SK-N-SH (cell line): ENCODE measurements at regions not wholly inside any gene's neighbourhood (a gene's known extent, or its start where the extent isn't known, plus 50 kb on each side); places are given as distances from the start of the nearest gene placed in this dataset.

Source experiments
- CTCF ChIA-PET: fragments of 300-600, 350-600 bp; formaldehyde crosslinking; extraction: SDS; loops from one replicate; lab custom pipeline; 2021; lab: Yijun Ruan, JAX
- POLR2A ChIA-PET: fragments of 350-600 bp; sonication (Branson Sonifier 250); formaldehyde crosslinking; extraction: SDS; loops from one replicate; lab custom pipeline; 2020; ENCODE audit warnings: antibody characterized with exemption, inconsistent platforms; lab: Yijun Ruan, JAX
- DNase-seq: peaks from one replicate; pipeline ENCODE4 v3.0.0; 2012
- H2AFZ ChIP-seq: fragments of 200-600 bp; sonication (generic); 2 replicates; pipeline ENCODE4 v1.8.1; 2016; ENCODE audit warnings: antibody characterized with exemption, mild to moderate bottlenecking, low read depth
- H3F3A ChIP-seq: fragments of 200-600 bp; sonication (generic); replicated peaks from 2 replicates; pipeline ENCODE3; 2016; ENCODE audit warnings: antibody characterized with exemption, mild to moderate bottlenecking; ENCODE audit not compliant: insufficient read depth
- H3K27ac ChIP-seq, 2 experiments: fragments of 200-500 bp in 1 of 2; fragments of 200-600 bp in 1 of 2; sonication (Bioruptor generic) in 1 of 2; sonication (generic), shearing (Covaris generic) in 1 of 2; 2 replicates each; pipeline versions ENCODE4 v1.5.1 to v1.6.1; 2014 to 2016; ENCODE audit warnings: low read depth in 2 of 2, inconsistent platforms in 1 of 2, low read length in 1 of 2, mild to moderate bottlenecking in 1 of 2, mixed read lengths in 1 of 2
- H3K27me3 ChIP-seq: fragments of 200-600 bp; sonication (generic), shearing (Covaris generic); 2 replicates; pipeline ENCODE4 v1.6.1; 2016; ENCODE audit warnings: mixed run types; ENCODE audit not compliant: insufficient read depth
- H3K36me3 ChIP-seq, 2 experiments: fragments of 200-500 bp in 1 of 2; fragments of 200-600 bp in 1 of 2; sonication (Bioruptor generic) in 1 of 2; sonication (generic) in 1 of 2; replicated peaks in 1 of 2; 2 replicates each; pipeline versions ENCODE3 to v1.5.1; 2014 to 2016; ENCODE audit warnings: low read length in 1 of 2, mild to moderate bottlenecking in 1 of 2; ENCODE audit not compliant: insufficient read depth in 2 of 2, control insufficient read depth in 1 of 2
- H3K4me1 ChIP-seq, 2 experiments: fragments of 200-500 bp in 1 of 2; fragments of 200-600 bp in 1 of 2; sonication (Bioruptor generic) in 1 of 2; sonication (generic), shearing (Covaris generic) in 1 of 2; 2 replicates each; pipeline versions ENCODE4 v1.5.1 to v1.6.1; 2014 to 2016; ENCODE audit warnings: low read depth in 1 of 2, low read length in 1 of 2, mixed run types in 1 of 2; ENCODE audit not compliant: insufficient read depth in 2 of 2, control insufficient read depth in 1 of 2
- H3K4me2 ChIP-seq: fragments of 200-600 bp; sonication (generic), shearing (Covaris generic); 2 replicates; pipeline ENCODE4 v1.6.1; 2017; ENCODE audit warnings: mixed run types
- H3K4me3 ChIP-seq, 2 experiments: fragments of 200-500 bp in 1 of 2; fragments of 200-600 bp in 1 of 2; sonication (Bioruptor generic) in 1 of 2; sonication (generic), shearing (Covaris generic) in 1 of 2; 2 replicates each; pipeline versions ENCODE4 v1.5.1 to v1.8.1; 2014 to 2016; ENCODE audit warnings: low read depth in 2 of 2, inconsistent platforms in 1 of 2, low read length in 1 of 2, mild to moderate bottlenecking in 1 of 2, mixed read lengths in 1 of 2, moderate library complexity in 1 of 2
- H3K79me2 ChIP-seq: fragments of 200-600 bp; sonication (generic); 2 replicates; pipeline ENCODE4 v1.8.1; 2017; ENCODE audit warnings: mild to moderate bottlenecking; ENCODE audit not compliant: insufficient read depth
- H3K9ac ChIP-seq: fragments of 200-600 bp; sonication (generic); 2 replicates; pipeline ENCODE4 v1.6.1; 2017; ENCODE audit warnings: mixed run types
- H3K9me2 ChIP-seq: fragments of 200-600 bp; sonication (generic); 2 replicates; pipeline ENCODE4 v1.6.1; 2017; ENCODE audit warnings: mixed run types
- H3K9me3 ChIP-seq: fragments of 200-600 bp; sonication (generic); 2 replicates; pipeline ENCODE4 v1.6.1; 2017; ENCODE audit warnings: mixed run types, mild to moderate bottlenecking, moderate library complexity
- H4K20me1 ChIP-seq: fragments of 200-600 bp; sonication (generic); 2 replicates; pipeline ENCODE4 v1.6.1; 2017; ENCODE audit warnings: mild to moderate bottlenecking, mixed run types; ENCODE audit not compliant: insufficient read depth
- CHD2 ChIP-seq: fragments of 150-350 bp; IDR thresholded peaks from 2 replicates; pipeline ENCODE4 v1.6.1; 2018; ENCODE audit warnings: low read length; ENCODE audit not compliant: partially characterized antibody
- EP300 ChIP-seq, 2 experiments: IDR thresholded peaks; 2 replicates each; pipeline versions ENCODE4 v1.4.0 to v1.6.1; 2012; ENCODE audit warnings: borderline replicate concordance in 1 of 2, low read depth in 1 of 2, low read length in 1 of 2
- FOXM1 ChIP-seq: IDR thresholded peaks from 2 replicates; pipeline ENCODE4 v1.4.0; 2012; ENCODE audit warnings: low read depth, mild to moderate bottlenecking
- GABPA ChIP-seq: IDR thresholded peaks from 2 replicates; pipeline ENCODE4 v1.4.0; 2012; ENCODE audit warnings: low read depth, mild to moderate bottlenecking
- GATA2 ChIP-seq: sonication (generic); formaldehyde crosslinking; IDR thresholded peaks from 2 replicates; pipeline ENCODE4 v1.5.0; 2020; ENCODE audit warnings: mild to moderate bottlenecking, missing genetic modification reagents
- IRF3 ChIP-seq: fragments of 150-350 bp; IDR thresholded peaks from 2 replicates; pipeline ENCODE4 v1.6.1; 2016; ENCODE audit warnings: mild to moderate bottlenecking, low read depth, low read length
- JUND ChIP-seq: IDR thresholded peaks from 2 replicates; pipeline ENCODE4 v1.4.0; 2012
- MEF2A ChIP-seq: IDR thresholded peaks from 2 replicates; pipeline ENCODE4 v1.4.0; 2012; ENCODE audit warnings: low read depth, borderline replicate concordance
- NFIC ChIP-seq: IDR thresholded peaks from 2 replicates; pipeline ENCODE4 v1.4.0; 2012; ENCODE audit warnings: borderline replicate concordance
- PBX3 ChIP-seq: IDR thresholded peaks from 2 replicates; pipeline ENCODE4; 2012
- POLR2AphosphoS5 ChIP-seq: IDR thresholded peaks from 2 replicates; pipeline ENCODE4 v1.6.1; 2012; ENCODE audit warnings: low read depth, low read length
- RFX5 ChIP-seq: IDR thresholded peaks from 2 replicates; pipeline ENCODE4 v1.6.1; 2012; ENCODE audit warnings: mild to moderate bottlenecking, improper control_type of control experiment, low read length
- SMC3 ChIP-seq: IDR thresholded peaks from 2 replicates; pipeline ENCODE4 v1.6.1; 2012; ENCODE audit warnings: low read depth, low read length, improper control_type of control experiment
- TCF12 ChIP-seq: IDR thresholded peaks from 2 replicates; pipeline ENCODE4 v1.4.0; 2012
- TEAD4 ChIP-seq: IDR thresholded peaks from 2 replicates; pipeline ENCODE4 v1.4.0; 2012; ENCODE audit warnings: mild to moderate bottlenecking, borderline replicate concordance; ENCODE audit not compliant: insufficient read depth
- USF1 ChIP-seq: IDR thresholded peaks from 2 replicates; pipeline ENCODE4 v1.4.0; 2012; ENCODE audit warnings: low read depth, borderline replicate concordance
- YY1 ChIP-seq: IDR thresholded peaks from 2 replicates; pipeline ENCODE4 v1.4.0; 2012; ENCODE audit warnings: low read depth, mild to moderate bottlenecking
- WGBS: methylation state at CpG from one replicate; pipeline ENCODE4 v1.1.6; 2017; ENCODE audit warnings: low lambda C conversion rate; 5-methylcytosine and 5-hydroxymethylcytosine counted together
- TF ChIP-seq, protein P1 (sequence below): fragments of 200-600 bp; sonication (generic); IDR thresholded peaks from 2 replicates; pipeline ENCODE4 v1.6.1; 2017; ENCODE audit warnings: antibody characterized with exemption, mild to moderate bottlenecking, moderate library complexity

DNA sequence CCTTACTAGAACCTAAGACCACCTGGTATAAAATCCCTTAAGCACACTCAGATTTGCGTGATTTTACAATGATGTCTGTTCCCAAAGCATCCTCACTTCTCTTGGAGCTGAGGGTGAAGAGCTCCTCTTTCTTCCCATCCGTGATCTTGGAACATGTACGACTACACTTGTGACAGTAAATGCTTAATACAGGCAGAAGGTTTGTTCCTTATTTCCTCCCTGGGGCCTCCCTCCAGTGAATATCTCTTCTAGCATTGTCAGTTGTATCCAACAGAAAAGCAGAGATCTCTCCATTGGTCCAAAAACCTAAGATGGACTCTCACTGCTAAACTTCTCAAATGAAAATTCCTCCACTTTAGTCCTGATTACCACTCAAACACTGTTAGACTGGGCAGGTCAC is 103.6 kb upstream of the VPREB1 start (continued):
- TF ChIP-seq POLR2AphosphoS5 (no peak), YY1 (no peak), PBX3 (no peak), JUND (no peak), TCF12 (no peak), MEF2A (no peak), RFX5 (no peak), TEAD4 (no peak), GATA2 (CRISPR knock-in tag) (no peak)

DNA sequence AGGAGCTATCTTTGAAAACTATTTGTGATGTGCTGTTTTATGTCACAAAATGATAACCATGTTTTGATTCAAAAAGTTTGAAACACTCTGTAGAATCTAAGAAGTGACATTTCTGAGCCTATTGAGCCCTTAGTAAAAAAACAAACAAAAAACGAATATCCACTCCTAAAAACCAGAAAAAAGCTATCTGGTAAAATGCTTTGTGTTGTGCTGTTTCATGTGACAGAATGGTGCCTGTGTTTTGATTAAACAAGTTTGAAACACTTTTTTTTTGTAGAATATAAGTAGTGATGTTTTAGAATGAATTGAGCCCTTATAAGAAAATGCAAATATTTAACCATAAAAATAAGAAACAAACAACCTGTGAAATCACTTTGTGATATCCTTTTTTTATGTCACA is 105.2 kb upstream of the VPREB1 start:
- no peak overlapping the region for H3K4me3 ChIP-seq
- H3K79me2 ChIP-seq = no peaks in the 10 kb centered on the region
- H3K27ac ChIP-seq = no peak overlapping the region
- ChIA-PET CTCF (interaction anchor here (0.9 kb wide), 1 partner anchor 28 kb away, joined by 3 read pairs; no protein-coding TSS in a partner anchor), POLR2A (no interaction called here)
- no peaks in the 10 kb centered on the region for H4K20me1 ChIP-seq
- 5% methylated on average over 1 of the region's 1 CpG for WGBS
- no peaks in the 10 kb centered on the region for H3K9me3 ChIP-seq
- H3K27me3 ChIP-seq = peaks cover 6% of the 10 kb centered on the region; the same call in 1 of the 2 replicates
- H2AFZ ChIP-seq = no peak overlapping the region
- no peaks in the 10 kb centered on the region for H3K36me3 ChIP-seq
- no peaks in the 10 kb centered on the region for H3F3A ChIP-seq
- TF ChIP-seq POLR2AphosphoS5 = no peak
- no peak for TF ChIP-seq IRF3
- TF ChIP-seq PBX3 = no peak
- no peak for TF ChIP-seq FOXM1
- TF ChIP-seq JUND = no peak
- no peak for TF ChIP-seq SMC3
- no peak for TF ChIP-seq USF1
- no peak for TF ChIP-seq GABPA
- no peak for TF ChIP-seq EP300 (IDR thresholded peaks at IDR 0.05; ENCODE audit: borderline replicate concordance in 1 of 2, low read depth in 1 of 2, low read length in 1 of 2)
- TF ChIP-seq YY1 = no peak
- TF ChIP-seq CHD2 = no peak
- no peak for TF ChIP-seq NFIC
- TF ChIP-seq, protein P1, sequence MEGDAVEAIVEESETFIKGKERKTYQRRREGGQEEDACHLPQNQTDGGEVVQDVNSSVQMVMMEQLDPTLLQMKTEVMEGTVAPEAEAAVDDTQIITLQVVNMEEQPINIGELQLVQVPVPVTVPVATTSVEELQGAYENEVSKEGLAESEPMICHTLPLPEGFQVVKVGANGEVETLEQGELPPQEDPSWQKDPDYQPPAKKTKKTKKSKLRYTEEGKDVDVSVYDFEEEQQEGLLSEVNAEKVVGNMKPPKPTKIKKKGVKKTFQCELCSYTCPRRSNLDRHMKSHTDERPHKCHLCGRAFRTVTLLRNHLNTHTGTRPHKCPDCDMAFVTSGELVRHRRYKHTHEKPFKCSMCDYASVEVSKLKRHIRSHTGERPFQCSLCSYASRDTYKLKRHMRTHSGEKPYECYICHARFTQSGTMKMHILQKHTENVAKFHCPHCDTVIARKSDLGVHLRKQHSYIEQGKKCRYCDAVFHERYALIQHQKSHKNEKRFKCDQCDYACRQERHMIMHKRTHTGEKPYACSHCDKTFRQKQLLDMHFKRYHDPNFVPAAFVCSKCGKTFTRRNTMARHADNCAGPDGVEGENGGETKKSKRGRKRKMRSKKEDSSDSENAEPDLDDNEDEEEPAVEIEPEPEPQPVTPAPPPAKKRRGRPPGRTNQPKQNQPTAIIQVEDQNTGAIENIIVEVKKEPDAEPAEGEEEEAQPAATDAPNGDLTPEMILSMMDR = no peak
- H3K9me2 ChIP-seq = no peaks in the 10 kb centered on the region
- no peak overlapping the region for H3K9ac ChIP-seq
- no peak overlapping the region for H3K4me2 ChIP-seq
- no peaks in the 10 kb centered on the region for H3K4me1 ChIP-seq
- DNase-seq = no peak
